ENCODE measurements at regions not wholly inside any gene's neighbourhood (a gene's known extent, or its start where the extent isn't known, plus 50 kb on each side); places are given as distances from the start of the nearest gene placed in this dataset.

DNA sequence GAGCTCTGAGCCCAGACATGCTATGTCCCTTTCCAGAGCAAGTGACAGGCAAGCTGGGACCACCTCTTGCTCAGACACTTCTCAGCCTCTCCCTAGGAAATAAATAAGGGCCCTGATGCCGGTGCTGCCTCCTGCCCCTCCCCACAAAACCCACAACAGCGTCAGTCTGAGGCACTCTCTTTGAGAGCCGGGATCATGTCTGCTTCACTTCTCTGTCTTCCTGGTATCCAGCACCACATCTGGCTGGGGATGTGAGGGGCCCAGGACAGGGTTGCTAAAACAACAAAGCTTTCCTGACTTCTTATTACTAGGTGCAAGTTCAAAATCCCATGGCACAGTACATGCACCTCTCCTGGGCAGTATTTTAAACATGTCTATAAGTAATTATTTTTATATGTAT, 103.9 kb upstream of the GLI2 start:
- TF ChIP-seq POLR2A (IDR thresholded peaks at IDR 0.05; ENCODE audit: low read depth, low read length) (no peak), POLR2AphosphoS5 (IDR thresholded peaks at IDR 0.05; ENCODE audit: low read depth, low read length) (no peak)
